ENCODE measurements at regions not wholly inside any gene's neighbourhood (a gene's known extent, or its start where the extent isn't known, plus 50 kb on each side); places are given as distances from the start of the nearest gene placed in this dataset.

GRCh38 chr19:5232798-5233505 lies 107.7 kb downstream of the PTPRS start:
- H3K4me3 Mint-ChIP-seq, result no peak overlapping the region
- H3K36me3 Mint-ChIP-seq, result no peaks in the 10 kb centered on the region
- peaks cover 11% of the 10 kb centered on the region for H3K27me3 Mint-ChIP-seq

GRCh38 chr19:5231857-5232678 lies 108.5 kb downstream of the PTPRS start:
- Mint-ChIP-seq H3K27me3 (peaks cover 13% of the 10 kb centered on the region), H3K36me3 (no peaks in the 10 kb centered on the region), H3K4me1 (ENCODE audit: low read depth) (peaks cover 8% of the 10 kb centered on the region), H3K27ac (no peak overlapping the region), H3K4me3 (no peak overlapping the region), H3K9me3 (ENCODE audit: low read depth) (no peaks in the 10 kb centered on the region)

More at GRCh38 chr19:5232798-5233505, 107.7 kb downstream of the PTPRS start:
- peaks cover 8% of the 10 kb centered on the region for H3K4me1 Mint-ChIP-seq (ENCODE audit: low read depth)
- no peaks in the 10 kb centered on the region for H3K9me3 Mint-ChIP-seq (ENCODE audit: low read depth)
- H3K27ac Mint-ChIP-seq, result no peak overlapping the region

DNA sequence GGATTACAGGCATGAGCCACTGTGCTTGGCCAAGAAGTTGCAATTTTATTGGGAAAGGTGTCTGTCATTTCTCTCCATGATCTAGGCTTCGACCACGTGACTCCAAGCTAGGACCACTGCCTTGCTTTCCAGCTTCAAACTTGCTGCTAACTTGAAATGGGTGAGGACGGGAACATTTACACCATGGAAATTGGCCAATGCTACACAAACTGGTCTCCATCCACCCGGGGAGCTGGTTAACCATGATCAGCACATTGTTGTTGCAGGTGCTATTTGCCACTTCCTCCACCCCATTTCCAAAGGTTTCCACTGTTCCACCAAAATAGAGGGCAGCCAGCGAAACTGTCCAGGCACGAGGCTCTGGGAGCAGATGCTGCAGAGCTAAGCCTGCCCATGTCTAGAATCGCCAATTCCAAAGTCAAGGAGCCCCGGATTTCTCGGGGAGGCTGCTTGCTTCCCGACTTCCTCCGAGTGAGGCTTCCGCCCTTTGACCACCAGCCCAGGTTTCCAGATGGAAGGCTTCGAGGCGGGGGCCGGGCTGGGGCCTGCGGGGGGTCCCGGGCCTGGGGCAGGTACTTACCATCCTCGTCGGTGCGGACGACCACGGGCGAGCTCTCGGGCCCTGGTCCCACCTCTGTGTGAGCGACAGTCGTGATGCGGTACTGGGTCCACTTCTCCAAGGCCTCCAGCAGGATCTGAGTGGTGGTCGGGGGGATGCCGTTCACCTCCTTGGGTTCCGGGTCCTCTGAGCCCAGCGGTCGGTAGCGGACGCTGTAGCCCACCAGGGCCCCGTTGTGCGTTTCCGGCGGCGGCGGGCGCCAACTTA lies 109.7 kb downstream of the PTPRS start:
- Mint-ChIP-seq H3K4me3 (no peak overlapping the region), H3K27ac (no peak overlapping the region), H3K27me3 (peaks cover 13% of the 10 kb centered on the region), H3K9me3 (ENCODE audit: low read depth) (no peaks in the 10 kb centered on the region), H3K36me3 (no peaks in the 10 kb centered on the region), H3K4me1 (ENCODE audit: low read depth) (peaks cover 8% of the 10 kb centered on the region)

DNA sequence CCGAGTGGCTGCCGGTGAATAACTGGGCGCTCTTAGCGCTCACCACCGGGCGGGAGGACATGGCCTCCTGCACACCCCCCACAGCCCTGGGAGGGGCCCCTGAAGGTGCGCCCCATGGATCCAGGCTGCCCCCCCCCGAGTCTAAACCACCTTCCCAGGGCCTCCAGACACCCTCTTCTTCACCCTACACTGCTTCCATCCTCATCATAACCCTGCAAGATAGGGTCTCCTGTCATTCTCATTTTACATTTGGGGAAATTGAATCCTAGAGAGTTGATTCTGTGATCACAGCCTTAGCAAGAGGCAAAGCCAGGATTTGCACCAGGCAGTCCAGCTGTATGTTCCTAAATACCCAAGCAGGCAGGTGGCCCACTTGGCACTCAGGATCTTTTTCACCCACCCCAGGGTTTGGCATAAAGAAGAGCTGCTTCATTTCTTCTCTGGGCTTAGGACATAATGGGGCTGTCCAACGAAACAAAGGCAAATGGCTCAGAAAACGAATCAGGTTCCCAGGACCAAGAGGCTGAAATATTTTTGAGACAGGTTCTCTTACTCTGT lies 110.8 kb downstream of the PTPRS start:
- Mint-ChIP-seq H3K4me3 (peak overlapping the region; percentile 38), H3K27ac (no peak overlapping the region), H3K27me3 (peaks cover 13% of the 10 kb centered on the region), H3K9me3 (ENCODE audit: low read depth) (no peaks in the 10 kb centered on the region), H3K4me1 (ENCODE audit: low read depth) (peaks cover 8% of the 10 kb centered on the region), H3K36me3 (no peaks in the 10 kb centered on the region)

DNA sequence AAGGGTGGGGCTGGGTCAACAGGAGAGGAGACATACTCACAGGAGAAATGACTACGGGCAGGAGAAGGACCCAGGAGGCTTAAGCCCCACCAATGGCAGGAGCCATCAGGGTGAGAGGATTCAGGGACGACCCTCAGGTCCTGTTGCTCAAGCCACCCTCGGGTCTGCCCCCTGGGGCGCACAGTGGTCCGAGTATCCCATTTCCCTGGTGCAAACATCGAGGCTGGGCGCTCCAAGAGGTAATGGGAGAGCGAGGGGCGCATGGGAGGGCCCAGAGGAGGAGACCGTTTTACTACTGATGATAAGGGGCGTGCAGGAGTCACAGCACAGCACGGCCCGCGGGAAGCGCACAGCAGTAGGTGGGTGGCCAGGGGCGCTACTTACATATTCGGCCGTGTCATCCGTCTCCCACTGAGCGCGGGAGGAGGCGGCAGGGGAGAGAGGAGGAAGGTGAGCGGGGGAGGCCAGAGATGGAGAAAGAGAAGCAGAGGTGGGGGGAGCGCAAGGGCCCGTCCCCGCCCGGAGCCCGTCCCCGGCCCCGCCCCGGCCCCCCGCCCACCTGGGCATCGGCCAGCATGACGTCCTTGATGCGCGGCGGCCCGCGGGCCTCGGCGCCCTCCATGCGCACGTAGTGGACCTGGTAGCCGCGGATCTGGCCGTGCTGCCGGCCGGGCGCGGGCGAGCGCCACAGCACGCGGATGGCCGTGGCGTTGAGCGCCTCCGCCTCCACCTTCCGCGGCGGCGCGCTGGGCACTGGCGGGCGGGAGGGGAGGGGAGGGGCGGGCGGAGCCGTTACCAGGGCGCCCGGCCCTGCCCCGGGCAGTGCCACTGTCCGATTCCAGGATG lies 111.5 kb downstream of the PTPRS start:
- H3K36me3 Mint-ChIP-seq, result no peaks in the 10 kb centered on the region
- H3K27me3 Mint-ChIP-seq, result peaks cover 13% of the 10 kb centered on the region
- no peak overlapping the region for H3K27ac Mint-ChIP-seq
- peaks cover 8% of the 10 kb centered on the region for H3K4me1 Mint-ChIP-seq (ENCODE audit: low read depth)
- H3K9me3 Mint-ChIP-seq (ENCODE audit: low read depth), result no peaks in the 10 kb centered on the region
- peak overlapping the region; percentile 46 for H3K4me3 Mint-ChIP-seq

DNA sequence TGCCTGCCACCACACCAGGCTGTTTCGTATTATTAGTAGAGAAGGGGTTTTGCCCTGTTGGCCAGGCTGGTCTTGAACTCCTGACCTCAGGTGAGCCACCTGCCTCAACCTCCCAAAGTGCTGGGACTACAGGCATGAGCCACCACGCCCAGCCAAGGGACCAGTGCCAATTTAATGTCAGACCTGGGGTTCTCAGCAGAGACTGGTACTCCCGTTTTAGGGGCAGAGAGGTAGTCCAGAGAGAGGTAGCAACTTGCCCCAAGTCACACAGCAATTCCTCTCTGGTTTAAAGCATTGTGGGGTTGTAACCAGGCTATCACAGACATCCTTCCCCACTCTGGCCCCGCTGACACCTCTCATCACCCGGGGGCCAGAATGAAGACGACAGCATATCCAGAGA lies 112.1 kb downstream of the PTPRS start:
- H3K36me3 Mint-ChIP-seq, result no peaks in the 10 kb centered on the region
- H3K27ac Mint-ChIP-seq, result no peak overlapping the region
- H3K9me3 Mint-ChIP-seq (ENCODE audit: low read depth), result no peaks in the 10 kb centered on the region
- peaks cover 13% of the 10 kb centered on the region for H3K27me3 Mint-ChIP-seq
- peak overlapping the region; percentile 46 for H3K4me3 Mint-ChIP-seq
- peaks cover 8% of the 10 kb centered on the region for H3K4me1 Mint-ChIP-seq (ENCODE audit: low read depth)

GRCh38 chr19:5225486-5226345 lies 114.9 kb downstream of the PTPRS start:
- Mint-ChIP-seq H3K4me1 (ENCODE audit: low read depth) (peaks cover 8% of the 10 kb centered on the region), H3K9me3 (ENCODE audit: low read depth) (no peaks in the 10 kb centered on the region), H3K4me3 (no peak overlapping the region), H3K36me3 (peaks cover 2% of the 10 kb centered on the region), H3K27me3 (peaks cover 12% of the 10 kb centered on the region), H3K27ac (no peak overlapping the region)

DNA sequence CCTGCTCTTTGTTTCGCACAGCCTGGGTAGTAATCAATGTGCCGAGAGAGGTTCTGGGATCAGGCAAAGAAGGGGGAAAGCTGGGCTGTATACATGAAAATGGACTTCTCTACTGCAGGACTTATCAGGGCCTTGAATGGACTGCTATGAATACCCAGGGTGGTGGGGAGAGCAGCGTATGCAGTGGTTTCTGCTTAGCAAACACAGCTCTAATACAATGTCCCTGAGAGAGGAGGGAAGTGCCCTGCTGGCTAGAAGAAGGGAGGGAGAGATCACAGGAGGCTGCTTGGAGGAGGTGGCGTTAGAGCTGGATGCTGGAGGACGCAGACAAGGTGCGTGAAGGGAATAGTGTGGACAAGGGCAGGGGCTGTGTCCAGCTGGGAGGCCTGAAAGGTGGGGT lies 116.1 kb downstream of the PTPRS start:
- Mint-ChIP-seq H3K27ac (no peak overlapping the region), H3K9me3 (ENCODE audit: low read depth) (no peaks in the 10 kb centered on the region), H3K4me1 (ENCODE audit: low read depth) (peaks cover 6% of the 10 kb centered on the region), H3K27me3 (peaks cover 8% of the 10 kb centered on the region), H3K4me3 (no peak overlapping the region), H3K36me3 (peaks cover 2% of the 10 kb centered on the region)

DNA sequence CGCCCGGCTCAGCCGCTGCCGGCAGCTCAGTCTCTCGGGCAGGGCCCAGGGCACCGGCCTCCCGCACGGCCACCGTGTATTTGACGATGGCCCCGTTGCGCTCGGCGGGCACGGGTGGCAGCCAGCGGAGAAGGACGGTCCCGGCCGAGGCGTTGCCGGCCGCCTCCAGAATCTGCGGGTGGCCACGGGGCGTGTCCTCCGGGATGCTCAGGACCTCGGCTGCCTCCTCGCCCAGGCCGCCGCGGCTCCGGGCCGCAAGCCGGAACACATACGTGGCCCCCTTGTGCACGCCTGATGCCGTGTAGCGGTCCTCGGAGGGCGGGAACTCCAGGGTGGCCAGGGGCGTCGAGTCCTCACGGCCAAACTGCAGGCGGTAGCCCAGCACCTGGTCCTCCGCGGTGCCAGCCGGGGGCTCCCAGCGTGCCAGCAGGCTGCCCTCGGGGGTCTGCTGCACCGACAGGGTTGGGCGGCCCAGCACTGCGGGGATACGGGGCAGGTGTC lies 117.7 kb downstream of the PTPRS start:
- no peaks in the 10 kb centered on the region for H3K9me3 Mint-ChIP-seq (ENCODE audit: low read depth)
- no peaks in the 10 kb centered on the region for H3K4me1 Mint-ChIP-seq (ENCODE audit: low read depth)
- H3K4me3 Mint-ChIP-seq, result no peak overlapping the region
- no peak overlapping the region for H3K27ac Mint-ChIP-seq
- H3K36me3 Mint-ChIP-seq, result peaks cover 2% of the 10 kb centered on the region
- peaks cover 2% of the 10 kb centered on the region for H3K27me3 Mint-ChIP-seq

- Mint-ChIP-seq H3K27ac (no peak overlapping the region), H3K4me3 (no peak overlapping the region), H3K27me3 (no peaks in the 10 kb centered on the region), H3K4me1 (ENCODE audit: low read depth) (no peaks in the 10 kb centered on the region), H3K36me3 (peaks cover 2% of the 10 kb centered on the region), H3K9me3 (ENCODE audit: low read depth) (no peaks in the 10 kb centered on the region)
Measured at GRCh38 chr19:5222178-5222577, 118.4 kb downstream of the PTPRS start.

DNA sequence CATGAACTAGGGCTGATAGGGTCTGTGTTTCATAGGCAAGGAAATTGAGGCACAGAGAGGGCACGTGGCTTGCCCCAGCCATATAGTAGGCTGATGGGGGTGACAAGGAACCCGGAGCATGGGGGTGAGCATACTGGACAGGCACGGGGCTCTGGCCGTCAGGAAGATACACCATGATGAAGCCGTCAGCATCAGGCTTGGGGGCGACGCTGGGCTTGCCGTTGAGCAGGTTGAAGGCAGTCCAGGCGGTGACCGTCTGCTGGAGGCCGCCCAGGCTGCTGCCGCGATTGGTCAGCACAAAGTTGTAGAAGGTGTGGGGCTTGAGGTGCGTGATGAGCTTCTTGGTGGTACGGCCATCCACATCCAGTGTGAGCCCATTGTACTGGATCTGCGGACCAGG lies 119.7 kb downstream of the PTPRS start:
- Mint-ChIP-seq H3K27ac (no peak overlapping the region), H3K27me3 (no peaks in the 10 kb centered on the region), H3K9me3 (ENCODE audit: low read depth) (no peaks in the 10 kb centered on the region), H3K36me3 (peaks cover 2% of the 10 kb centered on the region), H3K4me3 (no peak overlapping the region), H3K4me1 (ENCODE audit: low read depth) (no peaks in the 10 kb centered on the region)

GRCh38 chr19:5220361-5220760 lies 120.3 kb downstream of the PTPRS start:
- Mint-ChIP-seq H3K27me3 (no peaks in the 10 kb centered on the region), H3K27ac (no peak overlapping the region), H3K36me3 (peaks cover 2% of the 10 kb centered on the region), H3K9me3 (ENCODE audit: low read depth) (no peaks in the 10 kb centered on the region), H3K4me1 (ENCODE audit: low read depth) (no peaks in the 10 kb centered on the region), H3K4me3 (no peak overlapping the region)

GRCh38 chr19:5219551-5220304 lies 120.9 kb downstream of the PTPRS start:
- Mint-ChIP-seq H3K4me3 (no peak overlapping the region), H3K9me3 (ENCODE audit: low read depth) (no peaks in the 10 kb centered on the region), H3K4me1 (ENCODE audit: low read depth) (no peaks in the 10 kb centered on the region), H3K27ac (no peak overlapping the region), H3K27me3 (no peaks in the 10 kb centered on the region), H3K36me3 (peaks cover 2% of the 10 kb centered on the region)
